ENCODE measurements at regions not wholly inside any gene's neighbourhood (a gene's known extent, or its start where the extent isn't known, plus 50 kb on each side); places are given as distances from the start of the nearest gene placed in this dataset.

DNA sequence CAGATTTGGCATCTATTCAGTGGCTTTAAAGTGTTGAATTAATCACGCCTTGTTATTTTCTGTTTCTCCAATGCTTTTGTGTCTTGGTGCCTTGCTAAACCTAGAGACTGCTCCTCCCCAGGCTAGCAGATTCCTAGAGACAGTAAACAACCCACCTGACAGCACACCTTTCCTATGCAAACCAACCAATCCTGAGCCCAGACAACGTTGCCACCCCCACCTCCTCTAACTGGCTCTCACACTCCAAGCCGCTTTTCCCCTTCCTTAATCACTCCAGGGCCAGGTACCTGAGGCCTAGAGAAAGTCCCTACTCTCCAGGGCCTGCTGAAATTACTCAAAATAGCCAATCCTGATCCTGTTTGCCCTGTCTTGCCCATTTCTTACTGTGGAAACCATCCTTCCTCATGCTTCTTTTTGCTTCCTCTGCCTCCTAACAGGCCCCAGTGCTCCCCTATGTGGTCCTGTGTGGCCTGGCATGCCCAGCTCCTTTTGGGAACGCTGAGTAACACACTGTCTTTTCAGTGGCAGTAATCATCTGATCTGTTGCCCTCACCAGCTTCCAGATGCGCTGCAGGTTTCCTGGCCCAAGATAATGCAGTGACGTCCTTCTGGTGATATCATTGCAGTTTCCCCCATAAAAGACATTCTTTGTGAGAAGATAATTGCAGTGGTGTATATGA lies 53.4 kb downstream of the GAS1 start:
- TF ChIP-seq, protein P1, sequence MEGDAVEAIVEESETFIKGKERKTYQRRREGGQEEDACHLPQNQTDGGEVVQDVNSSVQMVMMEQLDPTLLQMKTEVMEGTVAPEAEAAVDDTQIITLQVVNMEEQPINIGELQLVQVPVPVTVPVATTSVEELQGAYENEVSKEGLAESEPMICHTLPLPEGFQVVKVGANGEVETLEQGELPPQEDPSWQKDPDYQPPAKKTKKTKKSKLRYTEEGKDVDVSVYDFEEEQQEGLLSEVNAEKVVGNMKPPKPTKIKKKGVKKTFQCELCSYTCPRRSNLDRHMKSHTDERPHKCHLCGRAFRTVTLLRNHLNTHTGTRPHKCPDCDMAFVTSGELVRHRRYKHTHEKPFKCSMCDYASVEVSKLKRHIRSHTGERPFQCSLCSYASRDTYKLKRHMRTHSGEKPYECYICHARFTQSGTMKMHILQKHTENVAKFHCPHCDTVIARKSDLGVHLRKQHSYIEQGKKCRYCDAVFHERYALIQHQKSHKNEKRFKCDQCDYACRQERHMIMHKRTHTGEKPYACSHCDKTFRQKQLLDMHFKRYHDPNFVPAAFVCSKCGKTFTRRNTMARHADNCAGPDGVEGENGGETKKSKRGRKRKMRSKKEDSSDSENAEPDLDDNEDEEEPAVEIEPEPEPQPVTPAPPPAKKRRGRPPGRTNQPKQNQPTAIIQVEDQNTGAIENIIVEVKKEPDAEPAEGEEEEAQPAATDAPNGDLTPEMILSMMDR (IDR thresholded peaks at IDR 0.05; ENCODE audit: insufficient read depth, low read depth, low read length, missing control alignments), result no peak
- no peak for DNase-seq (ENCODE audit: low read depth)
- H3K4me3 ChIP-seq (ENCODE audit: low read depth, low read length), result no peak overlapping the region

DNA sequence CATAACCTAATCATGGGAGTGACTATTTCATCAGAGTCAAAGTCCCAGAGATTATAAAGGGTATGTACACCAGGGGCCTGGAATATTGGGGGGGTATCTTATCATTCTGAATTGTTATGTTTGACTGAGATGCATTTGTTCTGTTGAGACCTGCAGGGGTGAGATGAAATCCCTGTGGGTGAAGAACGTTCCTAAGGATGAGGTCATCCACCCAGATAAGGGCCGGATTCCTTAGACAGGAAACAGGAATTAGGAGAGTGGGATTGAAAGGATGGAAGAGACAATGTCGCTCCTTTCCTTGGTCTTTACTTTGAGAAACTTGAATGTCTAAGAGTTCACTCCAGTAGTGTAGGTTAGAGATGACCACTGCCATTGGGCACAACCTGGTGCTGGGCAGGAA lies 54.7 kb downstream of the GAS1 start:
- TF ChIP-seq, protein P1 (IDR thresholded peaks at IDR 0.05; ENCODE audit: insufficient read depth, low read depth, low read length, missing control alignments), result no peak

DNA sequence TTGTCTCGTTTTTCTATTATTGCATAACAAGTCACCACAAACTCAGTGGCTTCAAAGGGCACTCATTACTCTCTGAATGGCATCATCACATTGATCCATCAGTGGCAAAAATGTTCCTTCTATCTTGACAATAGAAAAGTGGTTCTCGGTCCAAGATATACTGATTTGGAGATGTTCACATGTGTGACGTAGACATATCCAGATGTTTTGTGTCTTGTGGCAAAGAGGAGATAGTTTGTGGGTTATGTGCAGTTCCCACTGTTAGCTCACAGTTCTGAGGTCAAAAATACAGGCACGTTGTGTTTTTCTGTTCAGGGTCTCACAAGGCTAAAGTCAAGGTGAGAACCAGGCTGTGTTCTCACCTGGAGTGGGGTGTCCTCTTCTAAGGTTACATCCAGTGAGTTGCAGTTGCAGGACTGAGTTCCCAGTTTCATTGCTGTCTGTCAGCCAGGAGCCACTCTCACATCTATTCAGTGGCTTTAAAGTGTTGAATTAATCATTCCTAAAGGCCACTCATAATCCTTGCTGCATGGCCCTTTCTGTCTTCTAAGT lies 55.3 kb downstream of the GAS1 start:
- no peak overlapping the region for H3K4me3 ChIP-seq (ENCODE audit: low read depth, low read length)
- no peak for DNase-seq (ENCODE audit: low read depth)
- TF ChIP-seq, protein P1 (IDR thresholded peaks at IDR 0.05; ENCODE audit: insufficient read depth, low read depth, low read length, missing control alignments), result no peak

More for the DNA sequence above, 54.7 kb downstream of the GAS1 start:
- no peak overlapping the region for H3K4me3 ChIP-seq (ENCODE audit: low read depth, low read length)
- DNase-seq (ENCODE audit: low read depth), result no peak

DNA sequence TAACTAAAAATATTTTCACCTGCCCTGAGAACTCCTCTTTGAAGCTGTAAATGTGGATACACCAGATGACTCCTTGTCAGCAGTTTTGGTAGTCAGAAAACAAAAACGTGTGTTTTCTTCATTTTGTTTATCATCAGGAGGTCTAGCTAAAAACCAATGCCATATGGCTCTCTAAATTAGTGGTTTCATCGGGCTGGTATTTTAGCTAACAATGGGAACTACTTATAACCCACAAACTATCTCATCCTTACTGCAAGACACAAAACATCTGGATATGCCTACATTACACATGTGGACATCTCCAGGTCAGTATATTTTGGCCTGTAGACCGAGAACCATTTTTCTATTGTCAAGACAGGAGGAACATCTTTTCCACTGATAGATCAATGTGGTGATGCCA lies 56.2 kb downstream of the GAS1 start:
- no peak overlapping the region for H3K4me3 ChIP-seq (ENCODE audit: low read depth, low read length)
- no peak for DNase-seq (ENCODE audit: low read depth)
- TF ChIP-seq, protein P1 (IDR thresholded peaks at IDR 0.05; ENCODE audit: insufficient read depth, low read depth, low read length, missing control alignments), result no peak

DNA sequence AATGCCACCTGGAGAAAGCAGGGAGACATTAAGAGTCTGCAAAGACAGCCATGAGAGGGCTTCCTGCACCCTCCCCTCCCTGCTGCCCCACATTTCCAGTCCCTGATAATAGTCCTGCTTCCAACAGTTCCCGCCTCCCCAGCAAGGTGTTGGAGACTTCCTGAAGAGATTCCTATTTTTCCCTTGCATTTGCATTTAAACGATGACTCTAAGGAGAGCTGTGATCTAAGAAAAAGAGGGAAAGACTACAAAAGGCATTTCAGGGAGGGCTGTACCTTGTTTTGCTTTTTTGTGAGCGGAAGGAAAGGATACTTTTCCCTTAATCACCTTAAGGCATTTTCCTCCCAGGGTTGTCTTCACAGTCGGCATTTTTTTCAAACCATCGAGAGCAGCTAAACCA lies 62.1 kb downstream of the GAS1 start:
- H3K4me3 ChIP-seq (ENCODE audit: low read depth, low read length), result no peak overlapping the region
- TF ChIP-seq, protein P1 (IDR thresholded peaks at IDR 0.05; ENCODE audit: insufficient read depth, low read depth, low read length, missing control alignments), result no peak
- DNase-seq (ENCODE audit: low read depth), result no peak

DNA sequence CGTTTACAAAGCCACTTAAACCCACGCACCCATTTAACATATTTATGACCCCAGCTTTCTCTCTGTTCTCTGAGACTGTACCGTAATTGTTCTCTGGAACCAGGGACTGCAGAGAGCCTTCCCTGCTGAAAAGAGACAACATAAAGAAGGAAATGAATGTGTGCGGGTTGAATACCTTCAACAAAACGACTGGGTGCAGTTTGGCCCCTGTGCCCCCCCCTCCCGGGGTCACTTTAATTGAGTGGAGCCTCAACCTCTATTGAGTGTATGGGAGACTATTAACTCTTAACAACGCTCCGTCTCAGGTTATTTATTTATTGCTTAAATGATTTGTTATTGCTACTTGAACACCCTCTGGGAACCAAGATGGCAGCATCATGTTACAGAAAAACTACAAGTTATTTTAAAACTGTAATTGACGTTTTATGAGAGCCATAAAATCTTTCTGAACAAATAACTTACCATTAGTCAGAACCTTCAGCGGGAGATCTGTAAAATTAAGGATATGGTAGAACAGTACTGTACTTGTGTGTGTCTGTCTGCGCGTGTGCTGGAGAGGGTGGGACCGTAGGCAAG lies 70.6 kb downstream of the GAS1 start:
- TF ChIP-seq, protein P1 (IDR thresholded peaks at IDR 0.05; ENCODE audit: insufficient read depth, low read depth, low read length, missing control alignments), result no peak
- DNase-seq (ENCODE audit: low read depth), result no peak

More for the DNA sequence above, 70.6 kb downstream of the GAS1 start:
- H3K4me3 ChIP-seq (ENCODE audit: low read depth, low read length), result no peak overlapping the region
